LNCAP (cell line): ENCODE measurements at regions not wholly inside any gene's neighbourhood (a gene's known extent, or its start where the extent isn't known, plus 50 kb on each side); places are given as distances from the start of the nearest gene placed in this dataset.

ENCODE experiments used
- CTCF ChIP-seq: fragments of 450-650 bp; IDR thresholded peaks from 2 replicates; pipeline ENCODE4 v1.5.1; 2017; ENCODE audit warnings: mild to moderate bottlenecking

- TF ChIP-seq CTCF: no peak
Observed at GRCh38 chr14:99040711-99041110, 231.3 kb downstream of the BCL11B start.

GRCh38 chr14:99041141-99041819, 230.7 kb downstream of the BCL11B start:
- TF ChIP-seq CTCF: no peak

- TF ChIP-seq CTCF: no peak
Observed at GRCh38 chr14:99041820-99042174, 230.2 kb downstream of the BCL11B start.

- TF ChIP-seq CTCF: no peak
Observed at GRCh38 chr14:99042381-99043266, 229.4 kb downstream of the BCL11B start.

GRCh38 chr14:99043267-99043615, 228.8 kb downstream of the BCL11B start:
- TF ChIP-seq CTCF: no peak

- TF ChIP-seq CTCF: no peak
Observed at GRCh38 chr14:99043756-99044155, 228.2 kb downstream of the BCL11B start.

GRCh38 chr14:99047441-99048031, 224.5 kb downstream of the BCL11B start:
- no peak for TF ChIP-seq CTCF
